Adipocyte (in vitro differentiated cells): ENCODE measurements at regions not wholly inside any gene's neighbourhood (a gene's known extent, or its start where the extent isn't known, plus 50 kb on each side); places are given as distances from the start of the nearest gene placed in this dataset.
"Not testable (repeated sequence)": the region's sequence is repeated elsewhere in the genome, so short reads cannot be mapped to it uniquely, and the experiment has no call there.

ENCODE experiments used
- DNase-seq: peaks from one replicate; pipeline ENCODE4 v3.0.0-alpha.2; 2015; ENCODE audit warnings: low read depth
- H3K27me3 ChIP-seq: replicated peaks from 2 replicates; pipeline ENCODE4 v1.7.0; 2013; ENCODE audit warnings: mild to moderate bottlenecking, low read length, moderate library complexity; ENCODE audit not compliant: control insufficient read depth, insufficient read depth
- H3K36me3 ChIP-seq: 2 replicates; pipeline ENCODE4 v1.7.0; 2013; ENCODE audit warnings: low read length, mild to moderate bottlenecking, moderate library complexity; ENCODE audit not compliant: control insufficient read depth, insufficient read depth, severe bottlenecking
- H3K4me1 ChIP-seq: 2 replicates; pipeline ENCODE4 v1.7.0; 2013; ENCODE audit warnings: mild to moderate bottlenecking, low read length, moderate library complexity; ENCODE audit not compliant: control insufficient read depth, insufficient read depth
- H3K4me3 ChIP-seq: 2 replicates; pipeline ENCODE4 v1.7.0; 2013; ENCODE audit warnings: mild to moderate bottlenecking, low read length, moderate library complexity
- H3K9ac ChIP-seq: 2 replicates; pipeline ENCODE4 v1.7.0; 2013; ENCODE audit warnings: mild to moderate bottlenecking, low read length, moderate library complexity
- H3K9me3 ChIP-seq: 2 replicates; pipeline ENCODE4 v1.7.0; 2013; ENCODE audit warnings: mild to moderate bottlenecking, low read length, moderate library complexity; ENCODE audit not compliant: control insufficient read depth

DNA sequence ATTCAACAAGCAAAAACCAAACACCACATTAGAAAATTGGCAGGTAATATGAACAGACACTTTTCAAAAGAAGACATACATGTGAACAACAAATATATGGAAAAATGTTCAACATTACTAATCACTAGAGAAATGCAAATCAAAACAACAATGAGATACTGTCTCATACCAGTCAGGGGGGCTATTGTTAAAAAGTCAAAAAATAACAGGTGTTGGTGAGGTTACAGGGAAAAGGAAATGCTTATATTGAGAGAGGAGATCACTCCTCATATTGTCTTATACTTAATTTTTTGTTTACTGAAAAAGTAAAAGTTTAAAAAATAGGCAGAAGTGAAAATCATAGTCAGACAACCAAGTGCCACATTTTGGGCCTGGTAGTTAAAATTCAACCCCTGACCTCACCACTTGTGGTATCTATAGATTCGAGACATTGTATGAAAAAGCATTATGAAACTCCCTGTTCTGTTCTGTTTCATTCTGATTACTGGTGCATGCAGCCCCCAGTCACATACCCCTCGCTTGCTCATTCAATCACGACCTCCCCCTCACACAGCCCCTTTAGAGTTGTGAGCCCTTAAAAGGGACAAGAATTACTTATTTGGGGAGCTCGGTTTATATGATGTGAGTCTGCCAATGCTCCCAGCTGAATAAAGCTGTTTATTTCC is 153.7 kb upstream of the FGF16 start:
- no peak for DNase-seq

DNA sequence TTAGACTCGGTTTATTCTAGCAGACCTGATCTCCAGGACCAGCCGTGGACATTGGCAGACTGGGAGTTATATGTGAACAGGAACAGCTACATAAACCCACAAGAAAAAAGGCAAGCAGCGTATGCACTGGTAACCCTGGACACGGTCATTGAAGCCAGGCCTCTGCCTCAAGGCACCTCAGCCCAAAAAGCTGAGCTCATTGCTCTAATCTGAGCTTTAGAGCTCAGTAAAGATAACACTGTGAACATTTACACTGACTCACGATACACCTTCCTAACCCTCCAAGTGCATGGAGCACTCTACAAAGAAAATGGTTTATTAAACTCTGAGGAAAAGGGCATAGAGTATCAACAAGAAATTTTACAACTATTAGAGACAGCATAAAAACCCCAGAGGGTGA is 148.9 kb upstream of the FGF16 start:
- Histone ChIP-seq H3K4me1 (no peaks in the 10 kb centered on the region), H3K9ac (no peak overlapping the region), H3K9me3 (no peaks in the 10 kb centered on the region), H3K4me3 (no peak overlapping the region), H3K36me3 (no peaks in the 10 kb centered on the region), H3K27me3 (peaks cover 6% of the 10 kb centered on the region)
- no peak for DNase-seq

More for the DNA sequence above, 153.7 kb upstream of the FGF16 start:
- no peak overlapping the region for H3K4me3 ChIP-seq
- peaks cover 2% of the 10 kb centered on the region for H3K9me3 ChIP-seq
- no peaks in the 10 kb centered on the region for H3K4me1 ChIP-seq
- no peaks in the 10 kb centered on the region for H3K27me3 ChIP-seq
- no peaks in the 10 kb centered on the region for H3K36me3 ChIP-seq
- H3K9ac ChIP-seq, result no peak overlapping the region

- DNase-seq, result no peak
- Histone ChIP-seq H3K36me3 (no peaks in the 10 kb centered on the region), H3K9me3 (no peaks in the 10 kb centered on the region), H3K4me1 (no peaks in the 10 kb centered on the region), H3K9ac (no peak overlapping the region), H3K4me3 (no peak overlapping the region), H3K27me3 (peaks cover 6% of the 10 kb centered on the region)
Measured at GRCh38 chrX:77298790-77299189, 148.4 kb upstream of the FGF16 start.

GRCh38 chrX:77299549-77299948 is 147.6 kb upstream of the FGF16 start:
- Histone ChIP-seq H3K36me3 (no peaks in the 10 kb centered on the region), H3K4me1 (no peaks in the 10 kb centered on the region), H3K9ac (no peak overlapping the region), H3K27me3 (peaks cover 6% of the 10 kb centered on the region), H3K9me3 (no peaks in the 10 kb centered on the region), H3K4me3 (no peak overlapping the region)
- no peak for DNase-seq

DNA sequence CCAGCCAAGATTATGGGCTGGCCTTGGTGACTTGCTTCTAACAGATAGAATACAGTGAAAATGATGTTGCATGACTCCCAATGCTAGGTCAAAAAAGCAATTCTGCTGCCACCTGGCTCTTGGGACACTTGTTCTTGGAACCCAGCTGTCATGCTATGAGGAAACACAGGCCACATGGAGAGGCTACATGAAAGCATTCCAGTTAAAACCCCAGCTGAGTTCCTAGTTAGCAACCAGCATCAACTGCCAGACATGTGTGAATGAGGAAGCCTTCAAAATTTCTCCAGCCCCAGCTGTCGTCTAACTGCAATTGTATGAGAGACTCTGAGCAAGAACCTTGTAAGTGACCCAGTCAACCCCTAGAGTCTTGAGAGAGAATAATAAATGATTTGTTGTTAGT is 105.2 kb upstream of the FGF16 start:
- no peak for DNase-seq
- H3K9me3 ChIP-seq, result no peaks in the 10 kb centered on the region

GRCh38 chrX:77346859-77347258 is 100.3 kb upstream of the FGF16 start:
- Histone ChIP-seq H3K4me3 (no peak overlapping the region), H3K36me3 (no peaks in the 10 kb centered on the region), H3K9ac (no peak overlapping the region), H3K4me1 (no peaks in the 10 kb centered on the region), H3K27me3 (peaks cover 4% of the 10 kb centered on the region), H3K9me3 (peaks cover 22% of the 10 kb centered on the region)
- no peak for DNase-seq

More for the DNA sequence above, 105.2 kb upstream of the FGF16 start:
- H3K27me3 ChIP-seq, result peaks cover 4% of the 10 kb centered on the region
- no peak overlapping the region for H3K9ac ChIP-seq
- no peak overlapping the region for H3K4me3 ChIP-seq
- H3K36me3 ChIP-seq, result no peaks in the 10 kb centered on the region
- no peaks in the 10 kb centered on the region for H3K4me1 ChIP-seq

GRCh38 chrX:77347572-77347971 is 99.6 kb upstream of the FGF16 start:
- Histone ChIP-seq H3K27me3 (peaks cover 4% of the 10 kb centered on the region), H3K9me3 (peaks cover 25% of the 10 kb centered on the region), H3K4me3 (no peak overlapping the region), H3K36me3 (no peaks in the 10 kb centered on the region), H3K9ac (no peak overlapping the region), H3K4me1 (no peaks in the 10 kb centered on the region)
- no peak for DNase-seq

DNA sequence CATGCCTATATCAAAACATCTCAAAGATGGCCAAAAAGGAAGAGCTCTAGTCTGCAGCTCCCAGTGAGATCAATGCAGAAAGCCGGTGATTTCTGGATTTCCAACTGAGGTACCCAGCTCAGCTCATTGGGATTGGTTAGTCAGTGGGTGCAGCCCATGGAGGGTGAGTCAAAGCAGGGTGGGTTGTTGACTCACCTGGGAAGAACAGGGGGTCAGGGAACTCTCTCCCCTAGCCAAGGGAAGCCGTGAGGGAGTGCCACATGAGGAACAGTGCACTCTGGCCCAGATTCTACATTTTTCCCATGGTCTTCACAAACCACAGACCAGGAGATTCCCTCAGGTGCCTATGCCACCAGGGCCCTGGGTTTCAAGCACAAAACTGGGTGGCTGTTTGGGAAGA is 57.3 kb upstream of the FGF16 start:
- Histone ChIP-seq H3K36me3 (no peaks in the 10 kb centered on the region), H3K9ac (no peak overlapping the region), H3K27me3 (no peaks in the 10 kb centered on the region), H3K4me3 (no peak overlapping the region), H3K4me1 (no peaks in the 10 kb centered on the region), H3K9me3 (peaks cover 29% of the 10 kb centered on the region)
- DNase-seq, result no peak

- H3K36me3 ChIP-seq, H3K27me3 ChIP-seq, DNase-seq, H3K9ac ChIP-seq, H3K4me1 ChIP-seq, H3K4me3 ChIP-seq: not testable (repeated sequence)
- peaks cover 25% of the 10 kb centered on the region for H3K9me3 ChIP-seq
Measured at GRCh38 chrX:77390365-77390764, 56.8 kb upstream of the FGF16 start.

GRCh38 chrX:77396781-77397180 is 50.4 kb upstream of the FGF16 start:
- no peak overlapping the region for H3K4me3 ChIP-seq
- peaks cover 3% of the 10 kb centered on the region for H3K9me3 ChIP-seq
- H3K27me3 ChIP-seq, result no peaks in the 10 kb centered on the region
- H3K4me1 ChIP-seq, result no peaks in the 10 kb centered on the region
- DNase-seq, result no peak
- H3K9ac ChIP-seq, result no peak overlapping the region
- no peaks in the 10 kb centered on the region for H3K36me3 ChIP-seq
